OCI-LY1 (cell line): ENCODE measurements at regions not wholly inside any gene's neighbourhood (a gene's known extent, or its start where the extent isn't known, plus 50 kb on each side); places are given as distances from the start of the nearest gene placed in this dataset.

Source experiments
- H2AFZ ChIP-seq: fragments of 200-600 bp; sonication (generic), shearing (Covaris generic); 2 replicates; pipeline ENCODE4 v1.6.0; 2014; ENCODE audit warnings: antibody characterized with exemption, mild to moderate bottlenecking, low read length
- H3F3A ChIP-seq: fragments of 200-600 bp; sonication (generic), shearing (Covaris generic); 2 replicates; pipeline ENCODE4 v1.6.0; 2014; ENCODE audit warnings: mild to moderate bottlenecking, antibody characterized with exemption, low read length, moderate library complexity; ENCODE audit not compliant: insufficient read depth
- H3K27ac ChIP-seq: fragments of 200-600 bp; sonication (generic); 2 replicates; pipeline ENCODE4 v1.5.1; 2014; ENCODE audit warnings: low read length, mixed run types, mild to moderate bottlenecking, low read depth; ENCODE audit not compliant: poor library complexity, severe bottlenecking
- H3K27me3 ChIP-seq: fragments of 200-600 bp; sonication (generic); 2 replicates; pipeline ENCODE4 v1.6.0; 2014; ENCODE audit warnings: antibody characterized with exemption, mild to moderate bottlenecking, low read length, moderate library complexity; ENCODE audit not compliant: insufficient read depth
- H3K36me3 ChIP-seq: fragments of 200-600 bp; sonication (generic); 2 replicates; pipeline ENCODE4 v1.6.1; 2014; ENCODE audit warnings: mild to moderate bottlenecking, antibody characterized with exemption, low read length, moderate library complexity, mixed read lengths; ENCODE audit not compliant: insufficient read depth
- H3K4me1 ChIP-seq: fragments of 200-600 bp; sonication (generic); 2 replicates; pipeline ENCODE4 v1.5.1; 2014; ENCODE audit warnings: mild to moderate bottlenecking, low read length, moderate library complexity; ENCODE audit not compliant: insufficient read depth, severe bottlenecking
- H3K4me2 ChIP-seq: fragments of 200-600 bp; sonication (generic), shearing (Covaris generic); 2 replicates; pipeline ENCODE4 v1.6.1; 2014; ENCODE audit warnings: low read length
- H3K4me3 ChIP-seq: fragments of 200-600 bp; sonication (generic); 2 replicates; pipeline ENCODE4 v1.5.1; 2014; ENCODE audit warnings: low read length, low read depth, mild to moderate bottlenecking, mixed read lengths; ENCODE audit not compliant: poor library complexity, severe bottlenecking
- H3K79me2 ChIP-seq: fragments of 200-600 bp; shearing (Covaris generic); 2 replicates; pipeline ENCODE4 v1.6.1; 2016; ENCODE audit warnings: mixed run types, low read length, mixed read lengths; ENCODE audit not compliant: insufficient read depth
- H3K9ac ChIP-seq: fragments of 200-600 bp; sonication (generic), shearing (Covaris generic); 2 replicates; pipeline ENCODE4 v1.6.1; 2014; ENCODE audit warnings: mild to moderate bottlenecking, low read length, mixed read lengths
- H3K9me2 ChIP-seq: fragments of 200-600 bp; sonication (generic), shearing (Covaris generic); 2 replicates; pipeline ENCODE4 v1.6.1; 2014; ENCODE audit warnings: low read depth, mild to moderate bottlenecking, low read length, mixed read lengths
- H3K9me3 ChIP-seq: fragments of 200-600 bp; shearing (Covaris generic); 2 replicates; pipeline ENCODE4 v1.6.1; 2014; ENCODE audit warnings: low read length, mixed read lengths
- H4K20me1 ChIP-seq: fragments of 200-600 bp; sonication (generic), shearing (Covaris generic); 2 replicates; pipeline ENCODE4 v1.6.0; 2016; ENCODE audit warnings: mild to moderate bottlenecking, low read length; ENCODE audit not compliant: insufficient read depth
- EZH2 ChIP-seq: fragments of 200-600 bp; sonication (generic), shearing (Covaris generic); IDR thresholded peaks from 2 replicates; pipeline ENCODE4 v1.8.0; 2017; ENCODE audit warnings: borderline replicate concordance, mixed run types, mild to moderate bottlenecking, antibody characterized with exemption, low read length, moderate library complexity, mixed read lengths
- TF ChIP-seq, protein P1 (sequence below): fragments of 200-600 bp; sonication (generic), shearing (Covaris generic); IDR thresholded peaks from 2 replicates; pipeline ENCODE4 v1.5.1; 2017; ENCODE audit warnings: mild to moderate bottlenecking, antibody characterized with exemption, low read length, moderate library complexity, mixed read lengths

DNA sequence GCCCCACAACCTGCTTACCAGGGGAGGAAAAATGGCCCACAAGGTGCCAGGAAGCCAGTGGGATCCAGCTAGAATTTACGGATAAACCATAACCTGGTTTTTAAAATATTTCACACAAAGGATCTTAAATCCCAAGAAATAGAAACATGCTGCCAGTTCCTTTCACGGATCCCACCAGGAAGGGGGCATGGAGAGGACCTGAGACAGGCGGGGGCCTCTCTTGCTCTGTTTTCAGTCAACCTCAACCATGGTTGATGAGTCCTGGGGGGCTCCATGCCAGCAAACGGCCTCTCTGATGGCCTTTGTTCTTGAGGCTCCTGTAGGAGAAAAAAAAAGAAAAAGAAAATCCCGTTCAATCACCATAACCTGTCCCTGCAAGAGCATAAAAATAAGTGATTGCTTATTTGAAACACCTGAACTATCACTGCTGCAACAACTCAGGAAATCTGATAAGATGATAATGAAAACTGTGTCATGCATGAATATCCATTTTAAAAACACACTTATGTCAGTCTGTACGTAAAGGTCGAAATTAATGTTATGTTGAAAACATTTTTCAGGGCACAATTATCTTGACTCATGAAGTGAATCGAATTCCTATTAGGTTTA lies 125.8 kb upstream of the CST7 start:
- no peaks in the 10 kb centered on the region for H4K20me1 ChIP-seq
- no peak overlapping the region for H3K27ac ChIP-seq
- no peaks in the 10 kb centered on the region for H3K36me3 ChIP-seq
- no peaks in the 10 kb centered on the region for H3F3A ChIP-seq
- no peak overlapping the region for H2AFZ ChIP-seq
- TF ChIP-seq, protein P1, sequence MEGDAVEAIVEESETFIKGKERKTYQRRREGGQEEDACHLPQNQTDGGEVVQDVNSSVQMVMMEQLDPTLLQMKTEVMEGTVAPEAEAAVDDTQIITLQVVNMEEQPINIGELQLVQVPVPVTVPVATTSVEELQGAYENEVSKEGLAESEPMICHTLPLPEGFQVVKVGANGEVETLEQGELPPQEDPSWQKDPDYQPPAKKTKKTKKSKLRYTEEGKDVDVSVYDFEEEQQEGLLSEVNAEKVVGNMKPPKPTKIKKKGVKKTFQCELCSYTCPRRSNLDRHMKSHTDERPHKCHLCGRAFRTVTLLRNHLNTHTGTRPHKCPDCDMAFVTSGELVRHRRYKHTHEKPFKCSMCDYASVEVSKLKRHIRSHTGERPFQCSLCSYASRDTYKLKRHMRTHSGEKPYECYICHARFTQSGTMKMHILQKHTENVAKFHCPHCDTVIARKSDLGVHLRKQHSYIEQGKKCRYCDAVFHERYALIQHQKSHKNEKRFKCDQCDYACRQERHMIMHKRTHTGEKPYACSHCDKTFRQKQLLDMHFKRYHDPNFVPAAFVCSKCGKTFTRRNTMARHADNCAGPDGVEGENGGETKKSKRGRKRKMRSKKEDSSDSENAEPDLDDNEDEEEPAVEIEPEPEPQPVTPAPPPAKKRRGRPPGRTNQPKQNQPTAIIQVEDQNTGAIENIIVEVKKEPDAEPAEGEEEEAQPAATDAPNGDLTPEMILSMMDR = no peak
- no peak for TF ChIP-seq EZH2
- no peak overlapping the region for H3K9ac ChIP-seq
- no peaks in the 10 kb centered on the region; the same call in 1 of the 2 replicates for H3K27me3 ChIP-seq
- no peaks in the 10 kb centered on the region for H3K79me2 ChIP-seq
- H3K4me1 ChIP-seq = no peaks in the 10 kb centered on the region
- H3K4me2 ChIP-seq = no peak overlapping the region
- H3K9me3 ChIP-seq = no peaks in the 10 kb centered on the region
- H3K9me2 ChIP-seq = no peaks in the 10 kb centered on the region
- no peak overlapping the region for H3K4me3 ChIP-seq

- Histone ChIP-seq H3K4me1 (no peaks in the 10 kb centered on the region), H3K36me3 (no peaks in the 10 kb centered on the region), H3K9me3 (no peaks in the 10 kb centered on the region), H3K27me3 (no peaks in the 10 kb centered on the region; the same call in 1 of the 2 replicates), H2AFZ (no peak overlapping the region), H3K4me3 (no peak overlapping the region), H3K9me2 (no peaks in the 10 kb centered on the region), H4K20me1 (no peaks in the 10 kb centered on the region), H3K4me2 (no peak overlapping the region), H3K79me2 (no peaks in the 10 kb centered on the region), H3K9ac (no peak overlapping the region), H3F3A (no peaks in the 10 kb centered on the region), H3K27ac (no peak overlapping the region)
- TF ChIP-seq, protein P1 = no peak
- TF ChIP-seq EZH2 = no peak
These were observed 124.9 kb upstream of the CST7 start for GRCh38 chr20:24823989-24824693.

- H3K27me3 ChIP-seq = no peaks in the 10 kb centered on the region; the same call in 1 of the 2 replicates
- no peak for TF ChIP-seq EZH2
- TF ChIP-seq, protein P1 = no peak
- no peak overlapping the region for H2AFZ ChIP-seq
- H3K27ac ChIP-seq = no peak overlapping the region
- no peaks in the 10 kb centered on the region for H3K9me3 ChIP-seq
- H3K4me3 ChIP-seq = no peak overlapping the region
- no peak overlapping the region for H3K4me2 ChIP-seq
- H4K20me1 ChIP-seq = no peaks in the 10 kb centered on the region
- no peak overlapping the region for H3K9ac ChIP-seq
- H3K79me2 ChIP-seq = no peaks in the 10 kb centered on the region
- no peaks in the 10 kb centered on the region for H3F3A ChIP-seq
- no peaks in the 10 kb centered on the region for H3K9me2 ChIP-seq
- no peaks in the 10 kb centered on the region for H3K36me3 ChIP-seq
- no peaks in the 10 kb centered on the region for H3K4me1 ChIP-seq
These were observed 123.5 kb upstream of the CST7 start for GRCh38 chr20:24825591-24825990.
